Neural progenitor cell (in vitro differentiated cells): ENCODE measurements at regions not wholly inside any gene's neighbourhood (a gene's known extent, or its start where the extent isn't known, plus 50 kb on each side); places are given as distances from the start of the nearest gene placed in this dataset.

Experiments used
- DNase-seq: peaks from one replicate; pipeline ENCODE4 v3.0.0-alpha.2; 2016; ENCODE audit warnings: low spot score
- H2AFZ ChIP-seq: fragments of 200-600 bp; sonication (generic); replicated peaks from 2 replicates; pipeline ENCODE4 v1.6.1; 2016; ENCODE audit warnings: antibody characterized with exemption
- H3F3A ChIP-seq: fragments of 200-600 bp; sonication (generic); 2 replicates; pipeline ENCODE4 v1.6.1; 2016; ENCODE audit warnings: antibody characterized with exemption, low read depth
- H3K27ac ChIP-seq: fragments of 200-600 bp; sonication (generic); 2 replicates; pipeline ENCODE4 v1.5.1; 2016; ENCODE audit warnings: mild to moderate bottlenecking
- H3K27me3 ChIP-seq: fragments of 200-600 bp; sonication (generic); 2 replicates; pipeline ENCODE4 v1.6.1; 2016; ENCODE audit warnings: mild to moderate bottlenecking, moderate library complexity
- H3K36me3 ChIP-seq: fragments of 200-600 bp; sonication (generic); 2 replicates; pipeline ENCODE4 v1.5.1; 2016
- H3K4me1 ChIP-seq: fragments of 200-600 bp; sonication (generic); 2 replicates; pipeline ENCODE4 v1.6.1; 2016; ENCODE audit warnings: mixed run types
- H3K4me2 ChIP-seq: fragments of 200-600 bp; sonication (generic); 2 replicates; pipeline ENCODE4 v1.6.1; 2016
- H3K4me3 ChIP-seq: fragments of 200-600 bp; sonication (generic); 2 replicates; pipeline ENCODE4 v1.5.1; 2016
- H3K79me2 ChIP-seq: fragments of 200-600 bp; sonication (generic); 2 replicates; pipeline ENCODE4 v1.6.1; 2016; ENCODE audit warnings: low read depth
- H3K9ac ChIP-seq: fragments of 200-600 bp; sonication (generic); 2 replicates; pipeline ENCODE4 v1.6.1; 2016
- H3K9me3 ChIP-seq: fragments of 200-600 bp; sonication (generic); 2 replicates; pipeline ENCODE4 v1.5.1; 2016; ENCODE audit warnings: low read depth
- H4K20me1 ChIP-seq: fragments of 200-600 bp; sonication (generic); 2 replicates; pipeline ENCODE4 v1.6.1; 2016; ENCODE audit warnings: low read depth
- H3K27ac Mint-ChIP-seq: 3 replicates; pipeline ENCODE4 v1.8.0; 2021; ENCODE audit warnings: mixed read lengths
- H3K27me3 Mint-ChIP-seq: 2 replicates; pipeline ENCODE4 v1.8.0; 2022; ENCODE audit warnings: low read depth, mild to moderate bottlenecking, inconsistent platforms, moderate library complexity, mixed read lengths; ENCODE audit not compliant: insufficient read depth
- H3K36me3 Mint-ChIP-seq: 3 replicates; pipeline ENCODE4 v1.8.0; 2021; ENCODE audit warnings: mixed read lengths
- H3K4me1 Mint-ChIP-seq: 3 replicates; pipeline ENCODE4 v1.8.0; 2021; ENCODE audit warnings: mixed read lengths
- H3K4me3 Mint-ChIP-seq: 3 replicates; pipeline ENCODE4 v1.8.0; 2021; ENCODE audit warnings: mild to moderate bottlenecking, moderate library complexity, mixed read lengths
- H3K9me3 Mint-ChIP-seq: 3 replicates; pipeline ENCODE4 v1.8.0; 2020; ENCODE audit warnings: mixed read lengths
- CTCF ChIP-seq: fragments of 200-600 bp; sonication (generic); IDR thresholded peaks from 2 replicates; pipeline ENCODE4 v1.5.1; 2017; ENCODE audit warnings: antibody characterized with exemption, mild to moderate bottlenecking
- EZH2 ChIP-seq: fragments of 200-600 bp; sonication (generic); IDR thresholded peaks from 2 replicates; pipeline ENCODE4 v1.6.1; 2017; ENCODE audit warnings: antibody characterized with exemption, mild to moderate bottlenecking, moderate library complexity
- EZH2phosphoT487 ChIP-seq: fragments of 200-600 bp; sonication (generic); IDR thresholded peaks from 2 replicates; pipeline ENCODE4 v1.6.1; 2017; ENCODE audit warnings: antibody characterized with exemption

DNA sequence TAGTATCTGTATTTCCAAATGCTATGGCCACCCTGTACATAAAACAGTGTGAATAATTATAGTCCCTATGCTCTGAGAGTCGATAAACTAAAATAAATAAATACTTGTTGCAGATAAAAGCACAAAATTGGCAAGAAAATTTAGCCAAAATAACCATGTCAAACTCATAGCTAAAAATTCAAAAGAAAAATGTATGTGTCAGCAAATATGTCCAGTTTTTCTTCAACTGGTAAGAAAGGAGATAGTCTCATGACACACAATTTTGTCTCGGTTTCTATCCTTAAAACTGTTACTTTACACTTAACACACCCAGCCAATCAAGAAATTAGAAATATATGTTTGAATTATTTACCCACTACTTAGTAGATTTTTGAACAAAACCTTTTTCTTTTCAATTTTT lies 145.6 kb upstream of the FSCB start:
- Histone ChIP-seq H3F3A (no peaks in the 10 kb centered on the region), H3K27ac (no peak overlapping the region), H2AFZ (no peak overlapping the region), H3K9me3 (no peaks in the 10 kb centered on the region), H3K9ac (no peak overlapping the region), H3K36me3 (no peaks in the 10 kb centered on the region), H3K4me2 (no peak overlapping the region), H4K20me1 (no peaks in the 10 kb centered on the region), H3K27me3 (no peaks in the 10 kb centered on the region), H3K79me2 (no peaks in the 10 kb centered on the region), H3K4me3 (no peak overlapping the region), H3K4me1 (no peaks in the 10 kb centered on the region)
- no peaks in the 10 kb centered on the region for H3K36me3 Mint-ChIP-seq
- no peaks in the 10 kb centered on the region for H3K9me3 Mint-ChIP-seq
- no peaks in the 10 kb centered on the region for H3K27me3 Mint-ChIP-seq
- no peak overlapping the region for H3K4me3 Mint-ChIP-seq
- no peak for DNase-seq
- no peak overlapping the region for H3K27ac Mint-ChIP-seq
- TF ChIP-seq EZH2phosphoT487 (no peak), EZH2 (no peak), CTCF (no peak)
- peaks cover under 1% of the 10 kb centered on the region for H3K4me1 Mint-ChIP-seq

- no peak for DNase-seq
- no peak overlapping the region for H3K4me2 ChIP-seq
- no peak overlapping the region for H3K4me3 ChIP-seq
- no peak overlapping the region for H3K9ac ChIP-seq
- no peaks in the 10 kb centered on the region for H3K36me3 Mint-ChIP-seq
- no peaks in the 10 kb centered on the region for H3K4me1 ChIP-seq
- TF ChIP-seq EZH2phosphoT487: no peak
- no peak for TF ChIP-seq CTCF
- no peak for TF ChIP-seq EZH2
- H3K27me3 ChIP-seq: no peaks in the 10 kb centered on the region
- no peaks in the 10 kb centered on the region for H3F3A ChIP-seq
- no peak overlapping the region for H2AFZ ChIP-seq
- no peak overlapping the region for H3K27ac Mint-ChIP-seq
- no peaks in the 10 kb centered on the region for H3K27me3 Mint-ChIP-seq
- H3K79me2 ChIP-seq: no peaks in the 10 kb centered on the region
- H3K9me3 Mint-ChIP-seq: no peaks in the 10 kb centered on the region
- H3K4me1 Mint-ChIP-seq: no peaks in the 10 kb centered on the region
- no peaks in the 10 kb centered on the region for H4K20me1 ChIP-seq
- no peaks in the 10 kb centered on the region for H3K9me3 ChIP-seq
- no peaks in the 10 kb centered on the region for H3K36me3 ChIP-seq
- no peak overlapping the region for H3K27ac ChIP-seq
- H3K4me3 Mint-ChIP-seq: no peak overlapping the region
Measured at GRCh38 chr14:44649061-44649460, 142.0 kb upstream of the FSCB start.

- no peaks in the 10 kb centered on the region for H3K27me3 Mint-ChIP-seq
- TF ChIP-seq EZH2phosphoT487 (no peak), EZH2 (no peak)
- Histone ChIP-seq H3F3A (no peaks in the 10 kb centered on the region), H3K36me3 (no peaks in the 10 kb centered on the region), H4K20me1 (no peaks in the 10 kb centered on the region), H3K4me1 (no peaks in the 10 kb centered on the region), H3K9me3 (no peaks in the 10 kb centered on the region), H3K27me3 (no peaks in the 10 kb centered on the region), H3K9ac (no peak overlapping the region), H3K4me2 (no peak overlapping the region), H3K27ac (no peak overlapping the region), H2AFZ (no peak overlapping the region), H3K79me2 (no peaks in the 10 kb centered on the region), H3K4me3 (no peak overlapping the region)
- no peaks in the 10 kb centered on the region for H3K4me1 Mint-ChIP-seq
- no peak overlapping the region for H3K4me3 Mint-ChIP-seq
- DNase-seq: no peak
- no peaks in the 10 kb centered on the region for H3K9me3 Mint-ChIP-seq
- no peak overlapping the region for H3K27ac Mint-ChIP-seq
- no peaks in the 10 kb centered on the region for H3K36me3 Mint-ChIP-seq
Measured at GRCh38 chr14:44640416-44640815, 133.3 kb upstream of the FSCB start.

DNA sequence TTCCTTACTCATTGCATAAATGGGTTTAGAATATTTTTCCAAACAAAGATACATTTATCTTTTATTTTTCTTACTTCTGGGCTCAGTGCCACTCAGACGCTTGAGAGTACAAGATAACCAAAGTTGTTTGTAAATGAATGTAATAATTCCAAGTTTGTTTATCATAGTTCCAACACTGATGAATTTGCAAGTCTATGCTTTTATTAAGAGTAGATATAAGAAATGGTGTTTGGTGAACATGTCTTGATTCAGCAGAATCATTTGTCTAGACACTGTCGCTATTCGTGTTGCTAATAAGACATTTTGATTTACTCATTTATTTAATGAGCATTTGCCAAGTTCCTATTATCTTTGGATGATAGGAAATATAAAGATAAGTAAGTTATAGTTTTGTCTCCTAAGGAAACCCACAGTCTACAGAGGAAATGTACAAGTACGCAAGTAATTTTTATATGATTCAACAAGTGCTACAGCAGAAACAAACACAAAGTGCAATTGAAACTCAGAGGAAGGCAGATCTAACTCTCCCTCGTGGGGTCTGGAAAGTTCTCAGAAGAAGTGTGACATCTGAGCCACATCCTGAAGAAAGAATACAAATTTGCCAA lies 132.8 kb upstream of the FSCB start:
- no peak overlapping the region for H3K9ac ChIP-seq
- no peaks in the 10 kb centered on the region for H3K4me1 ChIP-seq
- Mint-ChIP-seq H3K36me3 (no peaks in the 10 kb centered on the region), H3K4me1 (no peaks in the 10 kb centered on the region), H3K9me3 (no peaks in the 10 kb centered on the region), H3K27me3 (no peaks in the 10 kb centered on the region), H3K27ac (no peak overlapping the region), H3K4me3 (no peak overlapping the region)
- no peak overlapping the region for H3K4me3 ChIP-seq
- H3K4me2 ChIP-seq: no peak overlapping the region
- H3K36me3 ChIP-seq: no peaks in the 10 kb centered on the region
- H4K20me1 ChIP-seq: no peaks in the 10 kb centered on the region
- H2AFZ ChIP-seq: no peak overlapping the region
- no peaks in the 10 kb centered on the region for H3F3A ChIP-seq
- no peaks in the 10 kb centered on the region for H3K79me2 ChIP-seq
- no peaks in the 10 kb centered on the region for H3K27me3 ChIP-seq
- no peak for TF ChIP-seq EZH2
- no peak for TF ChIP-seq EZH2phosphoT487
- no peak for TF ChIP-seq CTCF
- H3K27ac ChIP-seq: no peak overlapping the region
- DNase-seq: no peak
- H3K9me3 ChIP-seq: no peaks in the 10 kb centered on the region
